ENCODE measurements at regions not wholly inside any gene's neighbourhood (a gene's known extent, or its start where the extent isn't known, plus 50 kb on each side); places are given as distances from the start of the nearest gene placed in this dataset.
"Not testable (repeated sequence)": the region's sequence is repeated elsewhere in the genome, so short reads cannot be mapped to it uniquely, and the experiment has no call there.

GRCh38 chr18:66271962-66272361, 331.9 kb downstream of the CDH19 start:
- DNase-seq, result no peak

GRCh38 chr18:66264130-66264529, 339.8 kb downstream of the CDH19 start:
- no peak for DNase-seq

GRCh38 chr18:66254121-66254520, 349.8 kb downstream of the CDH19 start:
- DNase-seq, result no peak

GRCh38 chr18:66252703-66253102, 351.2 kb downstream of the CDH19 start:
- no peak for DNase-seq

GRCh38 chr18:66235206-66235605, 368.7 kb downstream of the CDH19 start:
- DNase-seq, result no peak

- DNase-seq, result no peak
These were observed 377.1 kb downstream of the CDH19 start for GRCh38 chr18:66226782-66227181.

GRCh38 chr18:66223317-66223716, 380.6 kb downstream of the CDH19 start:
- DNase-seq, result not testable (repeated sequence)

GRCh38 chr18:66222174-66222573, 381.7 kb downstream of the CDH19 start:
- no peak for DNase-seq

GRCh38 chr18:66219817-66220216, 384.1 kb downstream of the CDH19 start:
- no peak for DNase-seq

- no peak for DNase-seq
These were observed 392.1 kb downstream of the CDH19 start for GRCh38 chr18:66211749-66212148.

- no peak for DNase-seq
These were observed 393.0 kb downstream of the CDH19 start for GRCh38 chr18:66210875-66211274.

- DNase-seq, result no peak
These were observed 394.2 kb downstream of the CDH19 start for GRCh38 chr18:66209656-66210055.

GRCh38 chr18:66196805-66197204, 407.1 kb downstream of the CDH19 start:
- no peak for DNase-seq

GRCh38 chr18:66193938-66194337, 410.0 kb downstream of the CDH19 start:
- no peak for DNase-seq

- no peak for DNase-seq
These were observed 410.5 kb downstream of the CDH19 start for GRCh38 chr18:66193394-66193793.

- peak; percentile 58 for DNase-seq
These were observed 417.9 kb downstream of the CDH7 start for GRCh38 chr18:66168685-66169235.

GRCh38 chr18:66167829-66168684, 417.2 kb downstream of the CDH7 start:
- DNase-seq, result no peak

- no peak for DNase-seq
These were observed 409.2 kb downstream of the CDH7 start for GRCh38 chr18:66160007-66160406.

- DNase-seq, result no peak
These were observed 408.6 kb downstream of the CDH7 start for GRCh38 chr18:66159451-66159850.

GRCh38 chr18:66156946-66157687, 406.3 kb downstream of the CDH7 start:
- DNase-seq, result no peak

- DNase-seq, result no peak
These were observed 399.8 kb downstream of the CDH7 start for GRCh38 chr18:66150650-66151049.

GRCh38 chr18:66143029-66143428, 392.2 kb downstream of the CDH7 start:
- no peak for DNase-seq

GRCh38 chr18:66141716-66142115, 390.9 kb downstream of the CDH7 start:
- no peak for DNase-seq

- no peak for DNase-seq
These were observed 387.8 kb downstream of the CDH7 start for GRCh38 chr18:66138642-66139041.
